KMS-11 (cell line): ENCODE measurements at regions not wholly inside any gene's neighbourhood (a gene's known extent, or its start where the extent isn't known, plus 50 kb on each side); places are given as distances from the start of the nearest gene placed in this dataset.

ENCODE experiments used
- H2AFZ ChIP-seq: fragments of 200-600 bp; sonication (generic); 2 replicates; pipeline ENCODE4 v1.6.1; 2016; ENCODE audit warnings: antibody characterized with exemption, mixed run types, low read depth
- H3K27ac ChIP-seq: fragments of 200-600 bp; sonication (generic); 2 replicates; pipeline ENCODE4 v1.6.1; 2016; ENCODE audit warnings: mild to moderate bottlenecking, mixed run types
- H3K27me3 ChIP-seq: fragments of 200-600 bp; sonication (generic); 2 replicates; pipeline ENCODE4 v1.6.1; 2017; ENCODE audit warnings: mild to moderate bottlenecking, low read depth, mixed run types, moderate library complexity; ENCODE audit not compliant: insufficient read depth
- H3K36me3 ChIP-seq: fragments of 200-600 bp; sonication (generic); 2 replicates; pipeline ENCODE4 v1.6.1; 2017; ENCODE audit warnings: mild to moderate bottlenecking, mixed run types; ENCODE audit not compliant: insufficient read depth
- H3K4me1 ChIP-seq: fragments of 200-600 bp; sonication (generic); 2 replicates; pipeline ENCODE4 v1.6.1; 2016; ENCODE audit warnings: mild to moderate bottlenecking, low read depth, mixed run types; ENCODE audit not compliant: poor library complexity, severe bottlenecking
- H3K4me2 ChIP-seq: fragments of 200-600 bp; sonication (generic); 2 replicates; pipeline ENCODE4 v1.7.0; 2016; ENCODE audit warnings: mild to moderate bottlenecking, mixed run types
- H3K4me3 ChIP-seq: fragments of 200-600 bp; sonication (generic); IDR thresholded peaks from 2 replicates; pipeline ENCODE4 v1.6.1; 2017; ENCODE audit warnings: low read depth, low read length, mixed read lengths; ENCODE audit not compliant: insufficient read depth
- H3K79me2 ChIP-seq: fragments of 200-600 bp; sonication (generic); 2 replicates; pipeline ENCODE4 v1.6.1; 2016; ENCODE audit warnings: low read depth, mixed run types; ENCODE audit not compliant: insufficient read depth
- H3K9ac ChIP-seq: fragments of 200-600 bp; sonication (generic); 2 replicates; pipeline ENCODE4 v1.6.1; 2016; ENCODE audit warnings: mild to moderate bottlenecking, mixed run types
- H4K20me1 ChIP-seq: fragments of 200-600 bp; sonication (generic); 2 replicates; pipeline ENCODE4 v1.6.1; 2016; ENCODE audit warnings: mild to moderate bottlenecking, mixed run types; ENCODE audit not compliant: insufficient read depth
- TF ChIP-seq, protein P1 (sequence below): fragments of 200-600 bp; sonication (generic); conservative IDR thresholded peaks from 2 replicates; pipeline ENCODE4 v1.6.1; 2017; ENCODE audit warnings: low read depth, mild to moderate bottlenecking, antibody characterized with exemption, low read length, moderate library complexity, mixed read lengths

DNA sequence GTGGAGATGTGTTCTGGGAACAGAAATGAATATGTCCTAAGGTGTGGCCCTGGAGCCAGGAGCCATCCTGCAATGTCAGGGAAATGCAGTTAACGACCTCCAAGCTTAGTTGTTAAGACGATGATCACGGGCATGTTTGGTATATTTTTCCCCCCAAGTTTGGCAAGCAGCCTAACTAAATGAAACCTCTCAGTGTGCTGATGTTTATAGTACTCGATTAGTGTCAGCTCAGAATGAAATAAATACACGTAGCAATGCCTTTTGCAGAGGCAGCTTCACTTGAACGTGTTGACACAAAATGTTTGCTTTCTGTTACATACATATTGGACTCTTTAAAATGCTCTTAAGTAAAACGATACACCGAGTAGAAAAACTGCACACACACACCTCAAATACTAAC lies 76.2 kb upstream of the OLIG3 start:
- TF ChIP-seq, protein P1, sequence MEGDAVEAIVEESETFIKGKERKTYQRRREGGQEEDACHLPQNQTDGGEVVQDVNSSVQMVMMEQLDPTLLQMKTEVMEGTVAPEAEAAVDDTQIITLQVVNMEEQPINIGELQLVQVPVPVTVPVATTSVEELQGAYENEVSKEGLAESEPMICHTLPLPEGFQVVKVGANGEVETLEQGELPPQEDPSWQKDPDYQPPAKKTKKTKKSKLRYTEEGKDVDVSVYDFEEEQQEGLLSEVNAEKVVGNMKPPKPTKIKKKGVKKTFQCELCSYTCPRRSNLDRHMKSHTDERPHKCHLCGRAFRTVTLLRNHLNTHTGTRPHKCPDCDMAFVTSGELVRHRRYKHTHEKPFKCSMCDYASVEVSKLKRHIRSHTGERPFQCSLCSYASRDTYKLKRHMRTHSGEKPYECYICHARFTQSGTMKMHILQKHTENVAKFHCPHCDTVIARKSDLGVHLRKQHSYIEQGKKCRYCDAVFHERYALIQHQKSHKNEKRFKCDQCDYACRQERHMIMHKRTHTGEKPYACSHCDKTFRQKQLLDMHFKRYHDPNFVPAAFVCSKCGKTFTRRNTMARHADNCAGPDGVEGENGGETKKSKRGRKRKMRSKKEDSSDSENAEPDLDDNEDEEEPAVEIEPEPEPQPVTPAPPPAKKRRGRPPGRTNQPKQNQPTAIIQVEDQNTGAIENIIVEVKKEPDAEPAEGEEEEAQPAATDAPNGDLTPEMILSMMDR = no peak
- no peak overlapping the region for H3K9ac ChIP-seq
- no peaks in the 10 kb centered on the region for H3K4me1 ChIP-seq
- no peaks in the 10 kb centered on the region for H4K20me1 ChIP-seq
- H3K27ac ChIP-seq = no peak overlapping the region
- H3K36me3 ChIP-seq = no peaks in the 10 kb centered on the region
- no peak overlapping the region for H3K4me2 ChIP-seq
- H3K27me3 ChIP-seq = no peaks in the 10 kb centered on the region
- H3K4me3 ChIP-seq = no peak overlapping the region
- H3K79me2 ChIP-seq = no peaks in the 10 kb centered on the region
- H2AFZ ChIP-seq = no peak overlapping the region

DNA sequence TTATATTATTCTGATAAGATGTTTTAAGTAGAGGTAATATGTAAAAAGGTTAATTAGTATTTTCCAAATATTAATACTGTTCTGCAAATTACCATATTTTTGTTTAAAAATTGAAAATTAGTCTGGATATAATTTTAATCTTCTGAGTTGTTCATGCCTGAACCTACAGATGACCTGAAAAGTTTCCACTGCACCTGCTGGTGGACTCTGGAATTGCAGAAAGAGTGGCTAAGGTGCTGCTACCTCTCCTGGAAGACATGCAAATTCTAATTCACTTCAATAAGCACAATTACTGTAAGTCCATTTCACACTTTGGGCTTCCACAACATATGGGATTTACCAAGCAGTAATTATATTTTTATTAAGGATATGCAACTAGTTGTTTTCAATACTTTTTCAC lies 77.7 kb upstream of the OLIG3 start:
- Histone ChIP-seq H3K36me3 (no peaks in the 10 kb centered on the region), H2AFZ (no peak overlapping the region), H3K27me3 (no peaks in the 10 kb centered on the region), H3K27ac (no peak overlapping the region), H3K9ac (no peak overlapping the region), H4K20me1 (no peaks in the 10 kb centered on the region), H3K4me3 (no peak overlapping the region), H3K4me1 (no peaks in the 10 kb centered on the region), H3K79me2 (no peaks in the 10 kb centered on the region), H3K4me2 (no peak overlapping the region)
- TF ChIP-seq, protein P1 = peak; percentile 79

DNA sequence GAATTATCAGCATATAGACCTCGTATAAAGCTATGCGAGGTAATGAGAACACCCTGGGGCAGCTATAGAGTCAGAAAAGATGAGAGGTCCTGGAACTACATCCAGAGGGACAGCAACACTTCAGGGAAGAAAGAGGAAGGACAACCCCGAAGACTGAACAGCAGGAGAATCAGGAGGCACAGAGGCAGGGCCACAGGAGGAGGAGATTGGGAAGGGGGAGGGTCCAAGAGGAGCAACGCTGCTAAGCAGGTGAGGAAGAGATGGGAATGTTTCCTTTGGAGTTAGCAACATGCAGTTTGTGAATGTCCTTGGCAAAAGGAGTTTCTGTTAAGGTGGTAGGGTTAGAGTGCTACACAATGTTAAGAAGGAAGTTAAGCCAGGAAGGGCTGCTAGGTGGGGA lies 79.5 kb upstream of the OLIG3 start:
- H4K20me1 ChIP-seq = no peaks in the 10 kb centered on the region
- no peak overlapping the region for H3K4me3 ChIP-seq
- H3K27ac ChIP-seq = no peak overlapping the region
- H3K4me1 ChIP-seq = no peaks in the 10 kb centered on the region
- H2AFZ ChIP-seq = no peak overlapping the region
- no peak overlapping the region for H3K9ac ChIP-seq
- no peaks in the 10 kb centered on the region for H3K36me3 ChIP-seq
- H3K4me2 ChIP-seq = no peak overlapping the region
- no peaks in the 10 kb centered on the region for H3K27me3 ChIP-seq
- H3K79me2 ChIP-seq = no peaks in the 10 kb centered on the region
- TF ChIP-seq, protein P1 = no peak

DNA sequence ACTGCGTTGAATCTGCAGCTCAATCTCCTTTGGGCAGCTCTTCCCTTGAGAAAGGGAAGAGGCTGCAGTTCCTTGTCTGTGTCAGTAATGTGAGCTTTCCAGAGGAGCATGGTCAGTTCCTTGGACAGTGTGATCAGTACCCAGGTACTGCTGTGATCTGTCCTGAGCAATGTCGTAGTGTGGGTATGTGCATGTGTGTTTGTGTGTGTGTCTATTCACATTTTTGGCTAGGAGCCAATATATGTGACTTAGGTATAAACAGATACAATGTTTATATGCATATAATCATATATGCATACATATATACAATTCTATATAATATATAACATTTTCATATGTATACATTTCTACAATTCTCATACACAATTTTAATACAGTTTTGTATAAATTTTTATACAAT lies 85.4 kb upstream of the OLIG3 start:
- Histone ChIP-seq H4K20me1 (no peaks in the 10 kb centered on the region), H2AFZ (no peak overlapping the region), H3K4me3 (no peak overlapping the region), H3K27me3 (no peaks in the 10 kb centered on the region), H3K36me3 (no peaks in the 10 kb centered on the region), H3K27ac (no peak overlapping the region), H3K79me2 (no peaks in the 10 kb centered on the region), H3K9ac (no peak overlapping the region), H3K4me2 (no peak overlapping the region), H3K4me1 (no peaks in the 10 kb centered on the region)
- TF ChIP-seq, protein P1 = no peak
